Activated CD4-positive, alpha-beta memory T cell treated with anti-CD3 and anti-CD28 coated beads for 36 hours (primary cell): ENCODE measurements at regions not wholly inside any gene's neighbourhood (a gene's known extent, or its start where the extent isn't known, plus 50 kb on each side); places are given as distances from the start of the nearest gene placed in this dataset.

ENCODE experiments used
- CTCF ChIA-PET: fragments of 350-600 bp; sonication (Branson Sonifier 250); formaldehyde crosslinking; loops from one replicate; lab custom pipeline; 2021; ENCODE audit warnings: antibody characterized with exemption, inconsistent platforms; lab: Charles Lee
- POLR2A ChIA-PET: fragments of 350-600 bp; sonication (Branson Sonifier 250); formaldehyde crosslinking; loops from one replicate; lab custom pipeline; 2021; ENCODE audit warnings: antibody characterized with exemption; lab: Charles Lee
- DNase-seq: peaks from one replicate; pipeline ENCODE4 v3.0.0-alpha.2; 2020
- H3K27ac Mint-ChIP-seq: one replicate; pipeline ENCODE4 v1.8.0; 2021; ENCODE audit warnings: mixed read lengths
- H3K27me3 Mint-ChIP-seq: one replicate; pipeline ENCODE4 v1.8.0; 2021; ENCODE audit warnings: mixed read lengths
- H3K36me3 Mint-ChIP-seq: one replicate; pipeline ENCODE4 v1.8.0; 2021; ENCODE audit warnings: mixed read lengths
- H3K4me1 Mint-ChIP-seq: one replicate; pipeline ENCODE4 v1.8.0; 2021; ENCODE audit warnings: low read depth, mixed read lengths
- H3K4me3 Mint-ChIP-seq: one replicate; pipeline ENCODE4 v1.8.0; 2021; ENCODE audit warnings: mild to moderate bottlenecking, mixed read lengths
- H3K9me3 Mint-ChIP-seq: one replicate; pipeline ENCODE4 v1.8.0; 2021; ENCODE audit warnings: mixed read lengths
- intact Hi-C: fragments of 100-400 bp; cut with micrococcal nuclease; formaldehyde crosslinking; loops from one replicate; pipeline ENCODE4 v1.15.1; 2023

- POLR2A ChIA-PET = no interaction called here
Observed at GRCh38 chr4:54473077-54473545, 184.6 kb upstream of the KIT start.

GRCh38 chr4:54473798-54474197 lies 184.0 kb upstream of the KIT start:
- peaks cover 4% of the 10 kb centered on the region for H3K9me3 Mint-ChIP-seq
- DNase-seq = no peak
- ChIA-PET CTCF (no interaction called here), POLR2A (no interaction called here)
- intact Hi-C loops = no loop called here
- no peaks in the 10 kb centered on the region for H3K27me3 Mint-ChIP-seq
- no peak overlapping the region for H3K27ac Mint-ChIP-seq
- H3K36me3 Mint-ChIP-seq = no peaks in the 10 kb centered on the region
- H3K4me3 Mint-ChIP-seq = no peak overlapping the region
- no peaks in the 10 kb centered on the region for H3K4me1 Mint-ChIP-seq

More at GRCh38 chr4:54473077-54473545, 184.6 kb upstream of the KIT start:
- H3K4me3 Mint-ChIP-seq = no peak overlapping the region
- no peaks in the 10 kb centered on the region for H3K36me3 Mint-ChIP-seq
- intact Hi-C loops = no loop called here
- H3K27me3 Mint-ChIP-seq = no peaks in the 10 kb centered on the region
- H3K4me1 Mint-ChIP-seq = no peaks in the 10 kb centered on the region
- no peak overlapping the region for H3K27ac Mint-ChIP-seq
- CTCF ChIA-PET = no interaction called here
- H3K9me3 Mint-ChIP-seq = peaks cover 7% of the 10 kb centered on the region
- DNase-seq = no peak

GRCh38 chr4:54475546-54475945 lies 182.2 kb upstream of the KIT start:
- peaks cover 2% of the 10 kb centered on the region for H3K36me3 Mint-ChIP-seq
- H3K27me3 Mint-ChIP-seq = no peaks in the 10 kb centered on the region

GRCh38 chr4:54482529-54483200 lies 175.1 kb upstream of the KIT start:
- Mint-ChIP-seq H3K4me1 (no peaks in the 10 kb centered on the region), H3K9me3 (peaks cover 13% of the 10 kb centered on the region), H3K4me3 (no peak overlapping the region), H3K36me3 (peaks cover 2% of the 10 kb centered on the region), H3K27ac (no peak overlapping the region), H3K27me3 (peaks cover 2% of the 10 kb centered on the region)
- intact Hi-C loops = no loop called here
- CTCF ChIA-PET = no interaction called here
- DNase-seq = no peak
- POLR2A ChIA-PET = no interaction called here

More at GRCh38 chr4:54475546-54475945, 182.2 kb upstream of the KIT start:
- CTCF ChIA-PET = interaction anchor here (0.8 kb wide), 1 partner anchor 188 kb away, joined by 3 read pairs; no protein-coding TSS in a partner anchor
- Mint-ChIP-seq H3K4me3 (no peak overlapping the region), H3K4me1 (no peaks in the 10 kb centered on the region), H3K9me3 (peaks cover 9% of the 10 kb centered on the region), H3K27ac (no peak overlapping the region)
- DNase-seq = no peak
- POLR2A ChIA-PET = no interaction called here
- intact Hi-C loops = no loop called here

GRCh38 chr4:54484383-54484782 lies 173.4 kb upstream of the KIT start:
- Mint-ChIP-seq H3K27me3 (peaks cover 2% of the 10 kb centered on the region), H3K36me3 (no peaks in the 10 kb centered on the region), H3K4me3 (no peak overlapping the region), H3K27ac (no peak overlapping the region), H3K4me1 (no peaks in the 10 kb centered on the region), H3K9me3 (peaks cover 7% of the 10 kb centered on the region)
- POLR2A ChIA-PET = no interaction called here
- CTCF ChIA-PET = interaction anchor here (0.6 kb wide), 1 partner anchor 166 kb away, joined by 3 read pairs; no protein-coding TSS in a partner anchor
- no peak for DNase-seq
- intact Hi-C loops = no loop called here

GRCh38 chr4:54487491-54487890 lies 170.3 kb upstream of the KIT start:
- ChIA-PET POLR2A (no interaction called here), CTCF (no interaction called here)
- Mint-ChIP-seq H3K4me3 (no peak overlapping the region), H3K36me3 (no peaks in the 10 kb centered on the region), H3K27ac (no peak overlapping the region), H3K27me3 (no peaks in the 10 kb centered on the region), H3K4me1 (no peaks in the 10 kb centered on the region), H3K9me3 (no peaks in the 10 kb centered on the region)
- DNase-seq = no peak
- intact Hi-C loops = no loop called here

GRCh38 chr4:54493862-54494261 lies 163.9 kb upstream of the KIT start:
- DNase-seq = no peak
- H3K27me3 Mint-ChIP-seq = peaks cover 3% of the 10 kb centered on the region
- no peak overlapping the region for H3K27ac Mint-ChIP-seq
- H3K36me3 Mint-ChIP-seq = no peaks in the 10 kb centered on the region
- H3K4me3 Mint-ChIP-seq = no peak overlapping the region
- no peaks in the 10 kb centered on the region for H3K4me1 Mint-ChIP-seq
- H3K9me3 Mint-ChIP-seq = no peaks in the 10 kb centered on the region
- ChIA-PET POLR2A (no interaction called here), CTCF (no interaction called here)
- intact Hi-C loops = no loop called here

GRCh38 chr4:54495091-54495490 lies 162.7 kb upstream of the KIT start:
- no peaks in the 10 kb centered on the region for H3K9me3 Mint-ChIP-seq
- no peaks in the 10 kb centered on the region for H3K4me1 Mint-ChIP-seq
- no peaks in the 10 kb centered on the region for H3K36me3 Mint-ChIP-seq
- DNase-seq = no peak
- no peak overlapping the region for H3K27ac Mint-ChIP-seq
- peaks cover 3% of the 10 kb centered on the region for H3K27me3 Mint-ChIP-seq
- POLR2A ChIA-PET = no interaction called here
- intact Hi-C loops = no loop called here
- CTCF ChIA-PET = no interaction called here
- H3K4me3 Mint-ChIP-seq = no peak overlapping the region

- Mint-ChIP-seq H3K4me3 (no peak overlapping the region), H3K27me3 (peaks cover 3% of the 10 kb centered on the region), H3K4me1 (no peaks in the 10 kb centered on the region), H3K36me3 (no peaks in the 10 kb centered on the region), H3K9me3 (no peaks in the 10 kb centered on the region), H3K27ac (no peak overlapping the region)
- no peak for DNase-seq
- POLR2A ChIA-PET = no interaction called here
- CTCF ChIA-PET = no interaction called here
- intact Hi-C loops = no loop called here
Observed at GRCh38 chr4:54495641-54496040, 162.1 kb upstream of the KIT start.

GRCh38 chr4:54496412-54496811 lies 161.3 kb upstream of the KIT start:
- Mint-ChIP-seq H3K27me3 (peaks cover 3% of the 10 kb centered on the region), H3K9me3 (no peaks in the 10 kb centered on the region), H3K4me3 (no peak overlapping the region), H3K27ac (no peak overlapping the region), H3K36me3 (no peaks in the 10 kb centered on the region), H3K4me1 (no peaks in the 10 kb centered on the region)
- CTCF ChIA-PET = no interaction called here
- intact Hi-C loops = no loop called here
- POLR2A ChIA-PET = no interaction called here
- no peak for DNase-seq

GRCh38 chr4:54497947-54498346 lies 159.8 kb upstream of the KIT start:
- POLR2A ChIA-PET = no interaction called here
- no peaks in the 10 kb centered on the region for H3K9me3 Mint-ChIP-seq
- no peaks in the 10 kb centered on the region for H3K36me3 Mint-ChIP-seq
- no peaks in the 10 kb centered on the region for H3K4me1 Mint-ChIP-seq
- no peak overlapping the region for H3K4me3 Mint-ChIP-seq
- intact Hi-C loops = no loop called here
- H3K27me3 Mint-ChIP-seq = peaks cover 3% of the 10 kb centered on the region
- DNase-seq = no peak
- CTCF ChIA-PET = no interaction called here
- H3K27ac Mint-ChIP-seq = no peak overlapping the region

- CTCF ChIA-PET = no interaction called here
- H3K36me3 Mint-ChIP-seq = no peaks in the 10 kb centered on the region
- POLR2A ChIA-PET = no interaction called here
- H3K27ac Mint-ChIP-seq = no peak overlapping the region
- no peak for DNase-seq
- H3K4me3 Mint-ChIP-seq = no peak overlapping the region
- no peaks in the 10 kb centered on the region for H3K4me1 Mint-ChIP-seq
- H3K9me3 Mint-ChIP-seq = no peaks in the 10 kb centered on the region
- H3K27me3 Mint-ChIP-seq = peaks cover 3% of the 10 kb centered on the region
- intact Hi-C loops = no loop called here
Observed at GRCh38 chr4:54498661-54499111, 159.1 kb upstream of the KIT start.
